Glutamatergic neuron (in vitro differentiated cells): ENCODE measurements at regions not wholly inside any gene's neighbourhood (a gene's known extent, or its start where the extent isn't known, plus 50 kb on each side); places are given as distances from the start of the nearest gene placed in this dataset.
A peak's percentile ranks its signal among the peaks of the same experiment; 100 is the strongest.

ENCODE experiments used
- DNase-seq: peaks from one replicate; pipeline ENCODE4 v3.0.0; 2022
- H3K27ac Mint-ChIP-seq: one replicate; pipeline ENCODE4 v1.8.0; 2020; ENCODE audit warnings: mild to moderate bottlenecking, mixed read lengths, inconsistent platforms; ENCODE audit not compliant: unreplicated experiment
- H3K27me3 Mint-ChIP-seq: one replicate; pipeline ENCODE4 v1.8.0; 2020; ENCODE audit warnings: mild to moderate bottlenecking, moderate library complexity, mixed read lengths, inconsistent platforms; ENCODE audit not compliant: unreplicated experiment
- H3K36me3 Mint-ChIP-seq: one replicate; pipeline ENCODE4 v1.8.0; 2020; ENCODE audit warnings: mild to moderate bottlenecking, mixed read lengths, inconsistent platforms; ENCODE audit not compliant: unreplicated experiment
- H3K4me1 Mint-ChIP-seq: one replicate; pipeline ENCODE4 v1.8.0; 2020; ENCODE audit warnings: mild to moderate bottlenecking, low read depth, mixed read lengths, inconsistent platforms; ENCODE audit not compliant: unreplicated experiment
- H3K4me3 Mint-ChIP-seq: one replicate; pipeline ENCODE4 v1.8.0; 2020; ENCODE audit warnings: mild to moderate bottlenecking, mixed read lengths, inconsistent platforms; ENCODE audit not compliant: unreplicated experiment
- H3K9me3 Mint-ChIP-seq: one replicate; pipeline ENCODE4 v1.8.0; 2020; ENCODE audit warnings: mild to moderate bottlenecking, moderate library complexity, mixed read lengths, inconsistent platforms; ENCODE audit not compliant: unreplicated experiment
- TF ChIP-seq, protein P1 (sequence below): fragments of 200-600 bp; sonication (generic); IDR thresholded peaks from one replicate; pipeline ENCODE4 v1.5.0; 2021; ENCODE audit not compliant: partially characterized antibody, unreplicated experiment

- no peak overlapping the region for H3K27ac Mint-ChIP-seq
- peaks cover 12% of the 10 kb centered on the region for H3K9me3 Mint-ChIP-seq
- DNase-seq = peak; percentile 8
- TF ChIP-seq, protein P1, sequence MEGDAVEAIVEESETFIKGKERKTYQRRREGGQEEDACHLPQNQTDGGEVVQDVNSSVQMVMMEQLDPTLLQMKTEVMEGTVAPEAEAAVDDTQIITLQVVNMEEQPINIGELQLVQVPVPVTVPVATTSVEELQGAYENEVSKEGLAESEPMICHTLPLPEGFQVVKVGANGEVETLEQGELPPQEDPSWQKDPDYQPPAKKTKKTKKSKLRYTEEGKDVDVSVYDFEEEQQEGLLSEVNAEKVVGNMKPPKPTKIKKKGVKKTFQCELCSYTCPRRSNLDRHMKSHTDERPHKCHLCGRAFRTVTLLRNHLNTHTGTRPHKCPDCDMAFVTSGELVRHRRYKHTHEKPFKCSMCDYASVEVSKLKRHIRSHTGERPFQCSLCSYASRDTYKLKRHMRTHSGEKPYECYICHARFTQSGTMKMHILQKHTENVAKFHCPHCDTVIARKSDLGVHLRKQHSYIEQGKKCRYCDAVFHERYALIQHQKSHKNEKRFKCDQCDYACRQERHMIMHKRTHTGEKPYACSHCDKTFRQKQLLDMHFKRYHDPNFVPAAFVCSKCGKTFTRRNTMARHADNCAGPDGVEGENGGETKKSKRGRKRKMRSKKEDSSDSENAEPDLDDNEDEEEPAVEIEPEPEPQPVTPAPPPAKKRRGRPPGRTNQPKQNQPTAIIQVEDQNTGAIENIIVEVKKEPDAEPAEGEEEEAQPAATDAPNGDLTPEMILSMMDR = no peak
- peaks cover 3% of the 10 kb centered on the region for H3K27me3 Mint-ChIP-seq
- no peak overlapping the region for H3K4me3 Mint-ChIP-seq
- no peaks in the 10 kb centered on the region for H3K4me1 Mint-ChIP-seq
- peaks cover 12% of the 10 kb centered on the region for H3K36me3 Mint-ChIP-seq
These were observed 121.3 kb downstream of the METRNL start for GRCh38 chr17:83200751-83201150.

GRCh38 chr17:83201206-83202001 is 122.0 kb downstream of the METRNL start:
- H3K4me1 Mint-ChIP-seq = no peaks in the 10 kb centered on the region
- H3K9me3 Mint-ChIP-seq = peaks cover 12% of the 10 kb centered on the region
- TF ChIP-seq, protein P1 = no peak
- no peak overlapping the region for H3K4me3 Mint-ChIP-seq
- H3K36me3 Mint-ChIP-seq = peaks cover 12% of the 10 kb centered on the region
- H3K27me3 Mint-ChIP-seq = peaks cover 3% of the 10 kb centered on the region
- peak; percentile 12 for DNase-seq
- H3K27ac Mint-ChIP-seq = no peak overlapping the region

- H3K4me1 Mint-ChIP-seq = no peaks in the 10 kb centered on the region
- H3K4me3 Mint-ChIP-seq = no peak overlapping the region
- peaks cover 2% of the 10 kb centered on the region for H3K27me3 Mint-ChIP-seq
- peaks cover 12% of the 10 kb centered on the region for H3K36me3 Mint-ChIP-seq
- DNase-seq = peak; percentile 7
- TF ChIP-seq, protein P1 = no peak
- peaks cover 12% of the 10 kb centered on the region for H3K9me3 Mint-ChIP-seq
- H3K27ac Mint-ChIP-seq = no peak overlapping the region
These were observed 122.9 kb downstream of the METRNL start for GRCh38 chr17:83202002-83203000.

- Mint-ChIP-seq H3K36me3 (peaks cover 12% of the 10 kb centered on the region), H3K27ac (no peak overlapping the region), H3K4me1 (no peaks in the 10 kb centered on the region), H3K27me3 (peaks cover 2% of the 10 kb centered on the region), H3K4me3 (no peak overlapping the region), H3K9me3 (peaks cover 12% of the 10 kb centered on the region)
- TF ChIP-seq, protein P1 = no peak
- DNase-seq = no peak
These were observed 123.7 kb downstream of the METRNL start for GRCh38 chr17:83203073-83203471.
